Adrenal gland (tissue), 5 donors: ENCODE measurements at regions not wholly inside any gene's neighbourhood (a gene's known extent, or its start where the extent isn't known, plus 50 kb on each side); places are given as distances from the start of the nearest gene placed in this dataset.

ENCODE experiments used
- POLR2A ChIP-seq, 2 donors: fragments of 450-650 bp; IDR thresholded peaks; one replicate each; pipeline ENCODE4 v1.6.1; 2017; ENCODE audit warnings: antibody characterized with exemption in 2 of 2, mild to moderate bottlenecking in 2 of 2, moderate library complexity in 1 of 2
- TF ChIP-seq, protein P1 (sequence below), 6 experiments: fragments of 450-650 bp in 4 of 6; fragments of 200-600 bp in 2 of 6; sonication (generic) in 1 of 6; IDR thresholded peaks; 1 replicate in 5 of 6; 2 replicates in 1 of 6; pipeline versions ENCODE4 v1.5.1 to v1.8.0; 2016 to 2021; ENCODE audit warnings: antibody characterized with exemption in 6 of 6, mild to moderate bottlenecking in 2 of 6, moderate library complexity in 1 of 6
- donor health status: DM: no; HTN: no; CAD: no.

GRCh38 chr15:91376038-91376437, 276.0 kb downstream of the SV2B start:
- TF ChIP-seq, protein P1, sequence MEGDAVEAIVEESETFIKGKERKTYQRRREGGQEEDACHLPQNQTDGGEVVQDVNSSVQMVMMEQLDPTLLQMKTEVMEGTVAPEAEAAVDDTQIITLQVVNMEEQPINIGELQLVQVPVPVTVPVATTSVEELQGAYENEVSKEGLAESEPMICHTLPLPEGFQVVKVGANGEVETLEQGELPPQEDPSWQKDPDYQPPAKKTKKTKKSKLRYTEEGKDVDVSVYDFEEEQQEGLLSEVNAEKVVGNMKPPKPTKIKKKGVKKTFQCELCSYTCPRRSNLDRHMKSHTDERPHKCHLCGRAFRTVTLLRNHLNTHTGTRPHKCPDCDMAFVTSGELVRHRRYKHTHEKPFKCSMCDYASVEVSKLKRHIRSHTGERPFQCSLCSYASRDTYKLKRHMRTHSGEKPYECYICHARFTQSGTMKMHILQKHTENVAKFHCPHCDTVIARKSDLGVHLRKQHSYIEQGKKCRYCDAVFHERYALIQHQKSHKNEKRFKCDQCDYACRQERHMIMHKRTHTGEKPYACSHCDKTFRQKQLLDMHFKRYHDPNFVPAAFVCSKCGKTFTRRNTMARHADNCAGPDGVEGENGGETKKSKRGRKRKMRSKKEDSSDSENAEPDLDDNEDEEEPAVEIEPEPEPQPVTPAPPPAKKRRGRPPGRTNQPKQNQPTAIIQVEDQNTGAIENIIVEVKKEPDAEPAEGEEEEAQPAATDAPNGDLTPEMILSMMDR (IDR thresholded peaks at IDR 0.05): no peak
- TF ChIP-seq POLR2A (IDR thresholded peaks at IDR 0.05): no peak
